CD4-positive, CD25-positive, alpha-beta regulatory T cell (primary cell): ENCODE measurements at regions not wholly inside any gene's neighbourhood (a gene's known extent, or its start where the extent isn't known, plus 50 kb on each side); places are given as distances from the start of the nearest gene placed in this dataset.
"Not testable (repeated sequence)": the region's sequence is repeated elsewhere in the genome, so short reads cannot be mapped to it uniquely, and the experiment has no call there.

Experiments used
- ATAC-seq, 2 donors: fragments of 150-1000 bp; cut with Tn5 transposase; one replicate each; pipeline ENCODE4 v1.10.0; 2021; ENCODE audit warnings: low read depth in 2 of 2, moderate number of reproducible peaks in 2 of 2, moderate library complexity in 1 of 2
- DNase-seq, 3 donors: peaks; one replicate each; pipeline versions ENCODE4 v3.0.0 to v3.0.0-alpha.2; 2012 to 2022; ENCODE audit warnings: mixed read lengths in 1 of 3
- H3K27ac ChIP-seq: one replicate; pipeline ENCODE4 v1.7.0; 2013; ENCODE audit warnings: mild to moderate bottlenecking, low read length; ENCODE audit not compliant: insufficient read depth, poor library complexity, severe bottlenecking
- H3K27me3 ChIP-seq: one replicate; pipeline ENCODE4 v1.7.0; 2013; ENCODE audit warnings: low read length; ENCODE audit not compliant: control insufficient read depth, insufficient read depth
- H3K36me3 ChIP-seq: one replicate; pipeline ENCODE4 v1.7.0; 2013; ENCODE audit warnings: mild to moderate bottlenecking, low read length, moderate library complexity; ENCODE audit not compliant: control insufficient read depth, insufficient read depth
- H3K4me1 ChIP-seq: 2 replicates; pipeline ENCODE4 v1.7.0; 2013; ENCODE audit warnings: mild to moderate bottlenecking, low read length; ENCODE audit not compliant: insufficient read depth, control insufficient read depth, poor library complexity, severe bottlenecking
- H3K4me3 ChIP-seq: one replicate; pipeline ENCODE4 v1.7.0; 2013; ENCODE audit warnings: low read depth, mild to moderate bottlenecking, low read length, moderate library complexity
- H3K9me3 ChIP-seq, 2 experiments: 1 replicate in 1 of 2; 2 replicates in 1 of 2; pipeline ENCODE4 v1.7.0; 2013; ENCODE audit warnings: low read length in 2 of 2, mild to moderate bottlenecking in 1 of 2, moderate library complexity in 1 of 2; ENCODE audit not compliant: control insufficient read depth in 2 of 2
- H3K27ac Mint-ChIP-seq, 3 donors: one replicate each; pipeline ENCODE4 v1.8.0; 2020 to 2022; ENCODE audit warnings: mild to moderate bottlenecking in 3 of 3, mixed read lengths in 3 of 3, moderate library complexity in 2 of 3
- H3K27me3 Mint-ChIP-seq: one replicate; pipeline ENCODE4 v1.8.0; 2022; ENCODE audit warnings: mild to moderate bottlenecking, mixed read lengths
- H3K36me3 Mint-ChIP-seq: one replicate; pipeline ENCODE4 v1.8.0; 2020; ENCODE audit warnings: mixed read lengths
- H3K4me1 Mint-ChIP-seq, 4 donors: one replicate each; pipeline ENCODE4 v1.8.0; 2020 to 2022; ENCODE audit warnings: mixed read lengths in 4 of 4, mild to moderate bottlenecking in 1 of 4
- H3K4me3 Mint-ChIP-seq, 4 donors: one replicate each; pipeline ENCODE4 v1.8.0; 2020 to 2022; ENCODE audit warnings: mild to moderate bottlenecking in 4 of 4, mixed read lengths in 4 of 4, moderate library complexity in 3 of 4
- H3K9me3 Mint-ChIP-seq, 7 donors: one replicate each; pipeline ENCODE4 v1.8.0; 2020 to 2022; ENCODE audit warnings: mixed read lengths in 7 of 7, mild to moderate bottlenecking in 3 of 7, moderate library complexity in 2 of 7

DNA sequence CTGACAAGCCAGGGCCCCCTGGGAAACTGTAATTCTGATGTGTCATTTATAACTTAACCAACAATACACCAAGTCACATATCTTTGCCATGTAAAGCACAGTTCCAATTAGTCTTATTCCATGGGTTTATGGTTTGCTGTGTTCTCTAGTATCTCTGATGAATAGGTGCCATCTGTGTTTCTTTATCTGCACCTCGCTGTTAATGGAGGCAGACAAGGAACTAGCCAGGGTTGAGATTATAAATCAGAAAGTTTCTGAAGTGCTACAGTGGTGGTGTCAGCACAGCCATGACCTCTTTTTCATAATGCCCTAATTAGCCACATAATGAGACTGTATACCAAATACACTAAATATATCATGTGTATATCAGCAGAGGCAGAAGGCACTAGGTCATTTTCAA, 866.4 kb downstream of the PLOD2 start:
- no peaks in the 10 kb centered on the region for H3K4me1 Mint-ChIP-seq
- Histone ChIP-seq H3K9me3 (peaks cover 0 to 4% of the 10 kb centered on the region in 2 experiments), H3K4me3 (no peak overlapping the region), H3K4me1 (no peaks in the 10 kb centered on the region), H3K27me3 (no peaks in the 10 kb centered on the region), H3K27ac (no peak overlapping the region), H3K36me3 (no peaks in the 10 kb centered on the region)
- H3K9me3 Mint-ChIP-seq: peaks cover 3 to 19% (median 5%) of the 10 kb centered on the region in 7 donors
- H3K27me3 Mint-ChIP-seq: no peaks in the 10 kb centered on the region
- H3K36me3 Mint-ChIP-seq: no peaks in the 10 kb centered on the region
- ATAC-seq (no peak), DNase-seq (no peak)
- H3K4me3 Mint-ChIP-seq: no peak overlapping the region
- H3K27ac Mint-ChIP-seq: no peak overlapping the region

- Histone ChIP-seq H3K4me3 (no peak overlapping the region), H3K9me3 (no peaks in the 10 kb centered on the region), H3K27ac (no peak overlapping the region), H3K4me1 (no peaks in the 10 kb centered on the region), H3K36me3 (no peaks in the 10 kb centered on the region), H3K27me3 (no peaks in the 10 kb centered on the region)
- Mint-ChIP-seq H3K9me3 (peaks cover 0 to 13% (median 2%) of the 10 kb centered on the region in 7 donors), H3K36me3 (no peaks in the 10 kb centered on the region), H3K27me3 (no peaks in the 10 kb centered on the region), H3K4me3 (no peak overlapping the region), H3K27ac (no peak overlapping the region), H3K4me1 (no peaks in the 10 kb centered on the region)
- DNase-seq (no peak), ATAC-seq (no peak)
Measured at GRCh38 chr3:145307272-145307671, 853.7 kb downstream of the PLOD2 start.

- Histone ChIP-seq H3K27me3 (no peaks in the 10 kb centered on the region), H3K4me1 (no peaks in the 10 kb centered on the region), H3K27ac (no peak overlapping the region), H3K4me3 (no peak overlapping the region), H3K36me3 (no peaks in the 10 kb centered on the region), H3K9me3 (no peaks in the 10 kb centered on the region)
- Mint-ChIP-seq H3K27me3 (no peaks in the 10 kb centered on the region), H3K4me1 (no peaks in the 10 kb centered on the region), H3K9me3 (peaks cover 1 to 28% (median 6%) of the 10 kb centered on the region in 7 donors), H3K36me3 (no peaks in the 10 kb centered on the region), H3K27ac (no peak overlapping the region), H3K4me3 (no peak overlapping the region)
- no peak for ATAC-seq
- DNase-seq: no peak
Measured at GRCh38 chr3:145313751-145314150, 847.2 kb downstream of the PLOD2 start.

GRCh38 chr3:145316253-145316652, 844.7 kb downstream of the PLOD2 start:
- not testable (repeated sequence) for H3K27me3 ChIP-seq, H3K36me3 ChIP-seq, H3K27me3 Mint-ChIP-seq, H3K9me3 ChIP-seq, ATAC-seq, H3K27ac ChIP-seq, H3K4me3 Mint-ChIP-seq, DNase-seq, H3K4me1 Mint-ChIP-seq, H3K4me3 ChIP-seq, H3K4me1 ChIP-seq, H3K27ac Mint-ChIP-seq, H3K36me3 Mint-ChIP-seq
- peaks cover 0 to 27% (median 8%) of the 10 kb centered on the region in 7 donors for H3K9me3 Mint-ChIP-seq

DNA sequence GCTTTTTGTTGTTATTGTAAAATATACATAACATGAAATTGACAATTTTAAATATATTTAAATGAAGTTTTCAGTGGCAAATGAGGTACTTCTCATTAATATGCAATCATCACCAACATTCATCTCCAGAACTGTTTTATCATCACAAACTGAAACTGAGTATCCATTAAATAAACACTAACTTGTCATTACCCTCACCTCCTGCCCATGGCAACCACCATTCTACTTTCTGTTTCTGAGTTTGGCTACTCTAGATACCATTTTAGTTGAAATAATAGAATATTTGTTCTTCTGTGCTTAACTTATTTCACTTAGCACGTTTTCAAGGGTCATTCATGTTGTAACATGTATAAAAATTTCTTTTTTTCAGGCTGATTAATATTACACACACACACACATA, 834.3 kb downstream of the PLOD2 start:
- ATAC-seq: no peak
- no peaks in the 10 kb centered on the region for H3K9me3 ChIP-seq

DNA sequence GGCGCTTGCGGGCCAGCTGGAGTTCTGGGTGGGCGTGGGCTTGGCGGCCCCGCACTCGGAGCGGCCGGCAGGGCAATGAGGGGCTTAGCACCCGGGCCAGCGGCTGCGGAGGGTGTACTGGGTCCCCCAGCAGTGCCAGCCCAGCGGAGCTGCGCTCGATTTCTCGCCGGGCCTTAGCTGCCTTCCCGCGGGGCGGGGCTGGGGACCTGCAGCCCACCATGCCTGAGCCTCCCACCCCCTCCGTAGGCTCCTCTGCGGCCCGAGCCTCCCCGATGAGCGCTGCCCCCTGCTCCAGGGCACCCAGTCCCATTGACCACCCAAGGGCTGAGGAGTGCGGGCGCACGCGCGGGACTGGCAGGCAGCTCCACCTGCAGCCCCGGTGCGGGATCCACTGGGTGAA, 827.6 kb downstream of the PLOD2 start:
- H3K9me3 Mint-ChIP-seq: peaks cover 0 to 14% (median 4%) of the 10 kb centered on the region in 7 donors
- not testable (repeated sequence) for H3K9me3 ChIP-seq, H3K4me1 Mint-ChIP-seq, H3K27me3 ChIP-seq, ATAC-seq, DNase-seq, H3K27me3 Mint-ChIP-seq, H3K27ac ChIP-seq, H3K36me3 Mint-ChIP-seq, H3K4me3 Mint-ChIP-seq, H3K36me3 ChIP-seq, H3K4me3 ChIP-seq, H3K27ac Mint-ChIP-seq, H3K4me1 ChIP-seq

More for the DNA sequence above, 834.3 kb downstream of the PLOD2 start:
- Histone ChIP-seq H3K4me3 (no peak overlapping the region), H3K27ac (no peak overlapping the region), H3K27me3 (no peaks in the 10 kb centered on the region), H3K36me3 (no peaks in the 10 kb centered on the region), H3K4me1 (no peaks in the 10 kb centered on the region)
- DNase-seq: no peak
- Mint-ChIP-seq H3K4me3 (no peak overlapping the region), H3K36me3 (no peaks in the 10 kb centered on the region), H3K4me1 (no peaks in the 10 kb centered on the region), H3K27me3 (no peaks in the 10 kb centered on the region), H3K9me3 (peaks cover 0 to 16% (median 0%) of the 10 kb centered on the region in 7 donors), H3K27ac (no peak overlapping the region)

DNA sequence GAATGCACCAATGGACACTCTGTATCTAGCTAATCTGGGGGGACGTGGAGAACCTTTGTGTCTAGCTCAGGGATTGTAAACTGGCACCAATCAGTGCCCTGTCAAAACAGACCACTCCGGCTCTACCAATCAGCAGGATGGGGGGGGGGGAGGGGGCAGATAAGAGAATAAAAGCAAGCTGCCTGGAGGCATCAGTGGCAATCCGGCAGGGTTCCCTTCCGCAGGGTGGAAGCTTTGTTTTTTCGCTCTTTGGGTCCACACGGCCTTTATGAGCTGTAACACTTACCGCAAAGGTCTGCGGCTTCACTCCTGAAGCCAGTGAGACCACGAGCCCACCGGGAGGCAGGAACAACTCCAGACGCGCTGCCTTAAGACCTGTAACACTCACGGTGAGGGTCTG, 827.1 kb downstream of the PLOD2 start:
- H3K4me3 Mint-ChIP-seq: no peak overlapping the region
- H3K4me3 ChIP-seq: no peak overlapping the region
- H3K9me3 Mint-ChIP-seq: peaks cover 0 to 13% (median 4%) of the 10 kb centered on the region in 7 donors
- H3K27me3 Mint-ChIP-seq: no peaks in the 10 kb centered on the region
- H3K36me3 Mint-ChIP-seq: no peaks in the 10 kb centered on the region
- no peak overlapping the region for H3K27ac ChIP-seq
- H3K27me3 ChIP-seq: no peaks in the 10 kb centered on the region
- no peak for ATAC-seq
- H3K9me3 ChIP-seq: no peaks in the 10 kb centered on the region
- H3K4me1 ChIP-seq: no peaks in the 10 kb centered on the region
- H3K4me1 Mint-ChIP-seq: no peaks in the 10 kb centered on the region
- no peak for DNase-seq
- no peak overlapping the region for H3K27ac Mint-ChIP-seq
- no peaks in the 10 kb centered on the region for H3K36me3 ChIP-seq

DNA sequence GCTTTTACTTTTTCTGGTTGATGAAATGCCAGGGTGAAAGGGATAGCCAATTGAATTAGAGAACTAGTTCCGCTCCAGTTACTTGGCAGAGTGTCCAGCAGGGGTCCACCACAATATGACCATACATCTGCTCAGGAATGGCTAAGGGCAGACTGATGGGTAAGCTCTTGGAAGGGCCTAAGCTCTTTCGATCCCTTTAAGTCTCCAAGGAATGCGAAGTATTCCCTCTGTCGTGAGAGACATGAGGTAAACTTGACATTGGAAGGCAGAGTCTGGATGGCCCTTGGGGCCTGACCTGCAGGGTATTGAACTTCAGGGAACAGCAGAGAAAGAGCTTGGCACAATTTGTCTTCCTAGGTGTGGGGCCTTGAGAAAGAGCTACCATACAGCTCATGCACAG, 805.8 kb downstream of the PLOD2 start:
- Mint-ChIP-seq H3K27ac (no peak overlapping the region), H3K36me3 (no peaks in the 10 kb centered on the region), H3K27me3 (no peaks in the 10 kb centered on the region), H3K9me3 (peaks cover 0 to 27% (median 7%) of the 10 kb centered on the region in 7 donors), H3K4me3 (no peak overlapping the region), H3K4me1 (no peaks in the 10 kb centered on the region)
- Histone ChIP-seq H3K27ac (no peak overlapping the region), H3K9me3 (peaks cover 5 to 7% of the 10 kb centered on the region in 2 experiments), H3K4me3 (no peak overlapping the region), H3K27me3 (no peaks in the 10 kb centered on the region), H3K4me1 (no peaks in the 10 kb centered on the region), H3K36me3 (no peaks in the 10 kb centered on the region)
- ATAC-seq: no peak
- no peak for DNase-seq
